A549 (cell line): ENCODE measurements at regions not wholly inside any gene's neighbourhood (a gene's known extent, or its start where the extent isn't known, plus 50 kb on each side); places are given as distances from the start of the nearest gene placed in this dataset.

Experiments used
- ATAC-seq, 2 experiments: fragments of 200-7000 bp in 1 of 2; fragments of >200 bp in 1 of 2; cut with Nextera tagmentation in 1 of 2; cut with Tn5 transposase in 1 of 2; 3 replicates each; pipeline versions ENCODE4 v1.8.0 to v1.9.1; 2018 to 2020; ENCODE audit warnings: mild to moderate bottlenecking in 1 of 2, moderate library complexity in 1 of 2
- CTCF ChIA-PET: fragments of 300-600 bp; sonication (Branson Sonifier 250); formaldehyde crosslinking; extraction: SDS; loops from one replicate; lab custom pipeline; 2021; ENCODE audit warnings: antibody characterized with exemption, inconsistent platforms; lab: Yijun Ruan, JAX
- POLR2A ChIA-PET: fragments of 350-600 bp; formaldehyde crosslinking; extraction: SDS; loops from one replicate; lab custom pipeline; 2021; ENCODE audit warnings: antibody characterized with exemption, inconsistent platforms; lab: Yijun Ruan, JAX
- DNase-seq, 2 experiments: peaks; one replicate each; pipeline versions ENCODE4 v3.0.0 to v3.0.0-alpha.2; 2011 to 2016; ENCODE audit warnings: low read depth in 1 of 2, low spot score in 1 of 2
- FAIRE-seq: peaks from 2 replicates; lab custom pipeline; 2011; peaks lifted over from hg19 to GRCh38; lab: Jason Lieb, UNC
- H3K27ac ChIP-seq, 2 experiments: fragments of >200 bp; sonication (Bioruptor Twin); formaldehyde crosslinking; 3 replicates each; pipeline ENCODE4 v1.5.1; 2016 to 2017
- H3K4me1 ChIP-seq: fragments of >200 bp; sonication (Bioruptor Twin); formaldehyde crosslinking; 3 replicates; pipeline ENCODE4 v1.6.1; 2016
- H3K4me2 ChIP-seq: fragments of >200 bp; sonication (Bioruptor Twin); formaldehyde crosslinking; 3 replicates; pipeline ENCODE4 v1.6.1; 2016
- H3K4me3 ChIP-seq: fragments of >200 bp; sonication (Bioruptor Twin); formaldehyde crosslinking; 3 replicates; pipeline ENCODE4 v1.5.1; 2016
- H3K9me3 ChIP-seq: fragments of >200 bp; sonication (Bioruptor Twin); formaldehyde crosslinking; 3 replicates; pipeline ENCODE4 v1.6.1; 2016
- ATOH8 ChIP-seq: fragments of 250-450 bp; sonication (Bioruptor Pico); IDR thresholded peaks from 2 replicates; pipeline ENCODE4 v1.5.0; 2020; ENCODE audit warnings: low read depth, mild to moderate bottlenecking, moderate library complexity
- CHD2 ChIP-seq: fragments of 150-350 bp; IDR thresholded peaks from 2 replicates; pipeline ENCODE4 v1.6.1; 2014; ENCODE audit warnings: low read length; ENCODE audit not compliant: partially characterized antibody
- CTCF ChIP-seq: fragments of >200 bp; sonication (Bioruptor Twin); formaldehyde crosslinking; IDR thresholded peaks from 3 replicates; pipeline ENCODE4 v1.5.1; 2016
- E2F6 ChIP-seq: IDR thresholded peaks from 2 replicates; pipeline ENCODE4 v1.6.1; 2012; ENCODE audit warnings: low read depth, borderline replicate concordance
- EHF ChIP-seq: fragments of 250-450 bp; sonication (Bioruptor Pico); IDR thresholded peaks from 2 replicates; pipeline ENCODE4 v1.5.0; 2020; ENCODE audit warnings: mild to moderate bottlenecking
- EHMT2 ChIP-seq: fragments of 200-600 bp; sonication (generic); IDR thresholded peaks from 2 replicates; pipeline ENCODE4 v1.6.1; 2016; ENCODE audit warnings: antibody characterized with exemption, low read depth, mild to moderate bottlenecking, moderate library complexity
- ESRRA ChIP-seq: fragments of 150-350 bp; IDR thresholded peaks from 2 replicates; pipeline ENCODE4 v1.6.1; 2014; ENCODE audit warnings: mild to moderate bottlenecking, low read length, borderline replicate concordance
- HDAC2 ChIP-seq: fragments of 200-600 bp; sonication (generic); IDR thresholded peaks from 2 replicates; pipeline ENCODE4 v1.6.1; 2016
- HEYL ChIP-seq: fragments of 250-450 bp; sonication (Bioruptor Pico); IDR thresholded peaks from 2 replicates; pipeline ENCODE4 v1.8.0; 2021; ENCODE audit warnings: mild to moderate bottlenecking, moderate library complexity
- HOXA7 ChIP-seq: fragments of 250-450 bp; sonication (Bioruptor Pico); IDR thresholded peaks from 2 replicates; pipeline ENCODE4 v1.5.0; 2020; ENCODE audit warnings: mild to moderate bottlenecking, moderate library complexity
- JUN ChIP-seq, 2 experiments: fragments of >200 bp; sonication (Bioruptor Twin); formaldehyde crosslinking; IDR thresholded peaks; 2 replicates in 1 of 2; 3 replicates in 1 of 2; pipeline ENCODE4 v1.6.1; 2016 to 2017
- JUNB ChIP-seq: fragments of >200 bp; sonication (Bioruptor Twin); formaldehyde crosslinking; IDR thresholded peaks from 2 replicates; pipeline ENCODE4 v1.6.1; 2016
- KDM1A ChIP-seq: fragments of 200-600 bp; sonication (generic); IDR thresholded peaks from 2 replicates; pipeline ENCODE4 v1.6.1; 2016; ENCODE audit warnings: low read depth, mild to moderate bottlenecking
- KDM5A ChIP-seq: fragments of 200-600 bp; sonication (generic); IDR thresholded peaks from 2 replicates; pipeline ENCODE4 v1.6.1; 2016; ENCODE audit warnings: antibody characterized with exemption, mild to moderate bottlenecking
- MAX ChIP-seq: IDR thresholded peaks from 2 replicates; pipeline ENCODE4 v1.6.1; 2012
- NPAS2 ChIP-seq: fragments of 250-450 bp; sonication (Bioruptor Pico); IDR thresholded peaks from 2 replicates; pipeline ENCODE4 v1.8.0; 2022; ENCODE audit warnings: mild to moderate bottlenecking, moderate library complexity, borderline replicate concordance
- NR3C1 ChIP-seq: fragments of >200 bp; sonication (Bioruptor Twin); formaldehyde crosslinking; IDR thresholded peaks from 3 replicates; pipeline ENCODE4 v1.6.1; 2017
- PHF8 ChIP-seq: fragments of 200-600 bp; sonication (generic); IDR thresholded peaks from 2 replicates; pipeline ENCODE4 v1.6.1; 2016; ENCODE audit warnings: low read depth, mild to moderate bottlenecking, antibody characterized with exemption, moderate library complexity, borderline replicate concordance
- RAD21 ChIP-seq, 2 experiments: fragments of >200 bp in 1 of 2; sonication (Bioruptor Twin) in 1 of 2; formaldehyde crosslinking in 1 of 2; IDR thresholded peaks in 1 of 2; conservative IDR thresholded peaks in 1 of 2; 2 replicates in 1 of 2; 3 replicates in 1 of 2; pipeline ENCODE4 v1.6.1; 2012 to 2018; ENCODE audit warnings: inconsistent platforms in 1 of 2
- RARB ChIP-seq: fragments of 250-450 bp; sonication (Bioruptor Pico); IDR thresholded peaks from 2 replicates; pipeline ENCODE4 v1.8.0; 2021; ENCODE audit warnings: mild to moderate bottlenecking, moderate library complexity
- RFX5 ChIP-seq: fragments of 450-650 bp; IDR thresholded peaks from 2 replicates; pipeline ENCODE4 v1.7.1; 2014; ENCODE audit warnings: antibody characterized with exemption, mild to moderate bottlenecking, moderate library complexity
- TFCP2L1 ChIP-seq: fragments of 250-450 bp; sonication (Bioruptor Pico); IDR thresholded peaks from 2 replicates; pipeline ENCODE4 v1.5.0; 2021; ENCODE audit warnings: mild to moderate bottlenecking
- ZFP36 ChIP-seq: fragments of 450-650 bp; IDR thresholded peaks from 2 replicates; pipeline ENCODE4 v1.6.1; 2014; ENCODE audit warnings: borderline replicate concordance; ENCODE audit not compliant: partially characterized antibody
- ZNF302 ChIP-seq: fragments of 250-450 bp; sonication (Bioruptor Pico); IDR thresholded peaks from 2 replicates; pipeline ENCODE4 v1.9.0; 2021; ENCODE audit warnings: inconsistent platforms, mild to moderate bottlenecking, moderate library complexity
- WGBS: methylation state at CpG from one replicate; pipeline ENCODE4 v1.1.6; 2017; ENCODE audit errors: missing lambda C conversion rate; 5-methylcytosine and 5-hydroxymethylcytosine counted together
- TF ChIP-seq, protein P1 (sequence below): fragments of 200-600 bp; sonication (generic); IDR thresholded peaks from 2 replicates; pipeline ENCODE4 v1.6.1; 2016; ENCODE audit warnings: antibody characterized with exemption, mild to moderate bottlenecking, moderate library complexity

DNA sequence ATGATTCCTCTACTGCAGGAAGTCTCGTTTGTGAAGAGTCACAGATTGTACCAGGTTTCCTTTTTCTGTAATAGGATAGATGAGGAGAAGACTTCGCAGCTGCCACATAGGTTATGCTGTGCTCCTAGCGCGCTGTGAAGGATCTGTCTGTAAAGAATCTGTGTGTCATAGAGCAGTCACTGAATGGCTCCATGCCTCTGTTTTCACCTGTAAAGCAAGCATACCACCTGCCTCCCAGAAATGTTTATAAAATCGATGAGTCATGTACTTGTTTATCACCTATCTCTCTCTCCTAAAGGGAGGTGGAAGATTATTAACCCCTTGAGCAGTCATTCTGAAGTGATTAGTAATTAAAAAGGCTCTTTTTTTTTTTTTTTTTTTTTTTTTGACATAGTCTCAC, 86.6 kb downstream of the TFAP2B start:
- Histone ChIP-seq H3K4me3 (no peak overlapping the region), H3K4me1 (no peaks in the 10 kb centered on the region)
- DNase-seq = no peak
- TF ChIP-seq RARB (CRISPR knock-in tag) (no peak), HOXA7 (CRISPR knock-in tag) (no peak), NR3C1 (no peak), HDAC2 (no peak), CTCF (no peak), ZNF302 (CRISPR knock-in tag) (no peak), TFCP2L1 (no peak), EHF (no peak), ZFP36 (no peak), HEYL (CRISPR knock-in tag) (no peak), RFX5 (no peak), RAD21 (conservative IDR thresholded peaks at IDR 0.05 in 1 of 2, IDR thresholded peaks at IDR 0.05 in 1 of 2) (no peak), JUNB (no peak), EHMT2 (no peak), JUN (IDR thresholded peaks at IDR 0.05) (no peak)
- TF ChIP-seq, protein P1, sequence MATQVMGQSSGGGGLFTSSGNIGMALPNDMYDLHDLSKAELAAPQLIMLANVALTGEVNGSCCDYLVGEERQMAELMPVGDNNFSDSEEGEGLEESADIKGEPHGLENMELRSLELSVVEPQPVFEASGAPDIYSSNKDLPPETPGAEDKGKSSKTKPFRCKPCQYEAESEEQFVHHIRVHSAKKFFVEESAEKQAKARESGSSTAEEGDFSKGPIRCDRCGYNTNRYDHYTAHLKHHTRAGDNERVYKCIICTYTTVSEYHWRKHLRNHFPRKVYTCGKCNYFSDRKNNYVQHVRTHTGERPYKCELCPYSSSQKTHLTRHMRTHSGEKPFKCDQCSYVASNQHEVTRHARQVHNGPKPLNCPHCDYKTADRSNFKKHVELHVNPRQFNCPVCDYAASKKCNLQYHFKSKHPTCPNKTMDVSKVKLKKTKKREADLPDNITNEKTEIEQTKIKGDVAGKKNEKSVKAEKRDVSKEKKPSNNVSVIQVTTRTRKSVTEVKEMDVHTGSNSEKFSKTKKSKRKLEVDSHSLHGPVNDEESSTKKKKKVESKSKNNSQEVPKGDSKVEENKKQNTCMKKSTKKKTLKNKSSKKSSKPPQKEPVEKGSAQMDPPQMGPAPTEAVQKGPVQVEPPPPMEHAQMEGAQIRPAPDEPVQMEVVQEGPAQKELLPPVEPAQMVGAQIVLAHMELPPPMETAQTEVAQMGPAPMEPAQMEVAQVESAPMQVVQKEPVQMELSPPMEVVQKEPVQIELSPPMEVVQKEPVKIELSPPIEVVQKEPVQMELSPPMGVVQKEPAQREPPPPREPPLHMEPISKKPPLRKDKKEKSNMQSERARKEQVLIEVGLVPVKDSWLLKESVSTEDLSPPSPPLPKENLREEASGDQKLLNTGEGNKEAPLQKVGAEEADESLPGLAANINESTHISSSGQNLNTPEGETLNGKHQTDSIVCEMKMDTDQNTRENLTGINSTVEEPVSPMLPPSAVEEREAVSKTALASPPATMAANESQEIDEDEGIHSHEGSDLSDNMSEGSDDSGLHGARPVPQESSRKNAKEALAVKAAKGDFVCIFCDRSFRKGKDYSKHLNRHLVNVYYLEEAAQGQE = no peak
- TF ChIP-seq, all 56 proteins: peak for 0
- no peak for ATAC-seq
- Histone ChIP-seq H3K4me2 (no peak overlapping the region), H3K27ac (no peak overlapping the region), H3K9me3 (no peaks in the 10 kb centered on the region)
- ChIA-PET POLR2A (no interaction called here), CTCF (no interaction called here)
- 27% methylated on average over 5 of the region's 5 CpGs for WGBS
- no peak for FAIRE-seq

- H3K27ac ChIP-seq = no peak overlapping the region
- H3K4me2 ChIP-seq = no peak overlapping the region
- no peaks in the 10 kb centered on the region for H3K4me1 ChIP-seq
- ATAC-seq (no peak), DNase-seq (no peak)
- no peak overlapping the region for H3K4me3 ChIP-seq
- CTCF ChIA-PET = no interaction called here
- no peaks in the 10 kb centered on the region for H3K9me3 ChIP-seq
- no peak for TF ChIP-seq KDM5A
- TF ChIP-seq E2F6 = no peak
- TF ChIP-seq JUN (IDR thresholded peaks at IDR 0.05) = no peak
- no peak for TF ChIP-seq PHF8
- no peak for TF ChIP-seq MAX
- TF ChIP-seq HOXA7 (CRISPR knock-in tag) = no peak
- TF ChIP-seq ESRRA = no peak
- no peak for TF ChIP-seq NPAS2 (CRISPR knock-in tag)
- no peak for TF ChIP-seq HDAC2
- no peak for TF ChIP-seq ATOH8
- no peak for TF ChIP-seq CHD2
- TF ChIP-seq RFX5 = no peak
- TF ChIP-seq JUNB = no peak
- TF ChIP-seq HEYL (CRISPR knock-in tag) = no peak
- no peak for TF ChIP-seq CTCF
- no peak for TF ChIP-seq KDM1A
- TF ChIP-seq, all 56 proteins: peak for 0
- FAIRE-seq = no peak
- POLR2A ChIA-PET = no interaction called here
Measured at GRCh38 chr6:50907565-50907964, 88.9 kb downstream of the TFAP2B start.
